ENCODE measurements at regions not wholly inside any gene's neighbourhood (a gene's known extent, or its start where the extent isn't known, plus 50 kb on each side); places are given as distances from the start of the nearest gene placed in this dataset.

DNA sequence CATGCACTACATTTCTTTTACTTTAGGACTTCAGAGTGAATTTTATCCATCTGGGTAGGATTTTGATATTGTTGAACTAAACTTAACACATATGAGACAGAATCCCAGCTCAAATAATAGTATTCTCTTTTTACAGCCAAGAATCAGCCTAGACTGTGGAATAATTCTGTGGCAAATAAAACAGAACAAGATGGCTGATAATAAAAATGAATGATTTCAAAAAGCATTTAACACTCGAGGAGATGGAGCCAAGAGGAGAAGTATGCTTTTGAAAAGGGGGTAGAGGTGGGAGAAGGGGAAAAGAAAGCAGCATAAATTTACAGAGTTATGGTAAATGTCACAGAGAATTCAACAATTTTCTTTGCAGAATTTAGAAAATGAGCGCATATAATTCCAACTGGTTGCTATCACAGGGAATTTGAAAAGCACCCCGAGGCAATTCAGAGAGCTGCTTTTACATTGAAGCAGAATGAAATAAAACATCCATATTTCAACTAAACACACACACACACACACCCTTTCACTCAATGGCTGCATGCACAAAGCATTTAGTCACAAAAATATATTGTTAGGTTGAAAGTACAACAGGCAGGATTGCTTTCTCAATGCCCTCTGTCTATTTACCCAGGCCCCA is 60.2 kb upstream of the DMAC1 start (continued):
- TF ChIP-seq, protein P1, sequence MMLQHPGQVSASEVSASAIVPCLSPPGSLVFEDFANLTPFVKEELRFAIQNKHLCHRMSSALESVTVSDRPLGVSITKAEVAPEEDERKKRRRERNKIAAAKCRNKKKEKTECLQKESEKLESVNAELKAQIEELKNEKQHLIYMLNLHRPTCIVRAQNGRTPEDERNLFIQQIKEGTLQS (IDR thresholded peaks at IDR 0.05; ENCODE audit: insufficient read depth, low read depth, low read length), result no peak
- no peak for TF ChIP-seq ZNF274 (IDR thresholded peaks at IDR 0.05; ENCODE audit: borderline replicate concordance, extremely low read depth, low read length)
- TF ChIP-seq, protein P2, sequence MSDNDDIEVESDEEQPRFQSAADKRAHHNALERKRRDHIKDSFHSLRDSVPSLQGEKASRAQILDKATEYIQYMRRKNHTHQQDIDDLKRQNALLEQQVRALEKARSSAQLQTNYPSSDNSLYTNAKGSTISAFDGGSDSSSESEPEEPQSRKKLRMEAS (IDR thresholded peaks at IDR 0.05), result no peak
- TF ChIP-seq FOSL1 (IDR thresholded peaks at IDR 0.05; ENCODE audit: insufficient read depth, low read depth, low read length), result no peak
- TF ChIP-seq GTF2F1 (IDR thresholded peaks at IDR 0.05; ENCODE audit: borderline replicate concordance, low read depth, low read length), result no peak
- no peak for TF ChIP-seq CHD2 (IDR thresholded peaks at IDR 0.05; ENCODE audit: low read length)
